Fibroblast of lung (primary cell): ENCODE measurements at regions not wholly inside any gene's neighbourhood (a gene's known extent, or its start where the extent isn't known, plus 50 kb on each side); places are given as distances from the start of the nearest gene placed in this dataset.

Source experiments
- EZH2 ChIP-seq: IDR thresholded peaks from 2 replicates; pipeline ENCODE4 v1.5.1; 2012; ENCODE audit warnings: low read length, control low read depth, mild to moderate bottlenecking; ENCODE audit errors: missing control alignments
- TF ChIP-seq, protein P1 (sequence below), 2 donors: IDR thresholded peaks in 1 of 2; conservative IDR thresholded peaks in 1 of 2; 1 replicate in 1 of 2; 2 replicates in 1 of 2; pipeline ENCODE4 v1.5.1; 2011 to 2012; ENCODE audit warnings: low read length in 2 of 2, control low read depth in 1 of 2, inconsistent platforms in 1 of 2, low read depth in 1 of 2, mild to moderate bottlenecking in 1 of 2

DNA sequence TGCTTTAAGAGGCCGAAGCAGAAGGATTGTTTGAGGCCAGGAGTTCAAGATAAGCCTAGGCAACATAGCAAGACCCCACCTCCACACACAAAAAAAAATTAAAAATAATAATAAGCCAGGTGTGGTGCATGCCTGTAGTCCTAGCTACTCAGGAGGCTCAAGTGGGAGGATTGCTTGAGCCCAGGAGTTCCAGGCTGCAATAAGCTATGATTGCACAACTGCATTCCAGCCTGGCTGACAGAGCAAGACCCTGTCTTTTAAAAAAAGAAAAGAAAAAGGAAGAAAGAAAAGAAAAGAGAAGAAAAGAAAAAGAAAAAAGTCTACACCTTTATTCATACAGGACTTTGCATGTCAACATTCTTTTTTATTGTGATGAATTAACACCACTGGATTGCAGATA is 2125.8 kb downstream of the MAT2B start:
- TF ChIP-seq, protein P1, sequence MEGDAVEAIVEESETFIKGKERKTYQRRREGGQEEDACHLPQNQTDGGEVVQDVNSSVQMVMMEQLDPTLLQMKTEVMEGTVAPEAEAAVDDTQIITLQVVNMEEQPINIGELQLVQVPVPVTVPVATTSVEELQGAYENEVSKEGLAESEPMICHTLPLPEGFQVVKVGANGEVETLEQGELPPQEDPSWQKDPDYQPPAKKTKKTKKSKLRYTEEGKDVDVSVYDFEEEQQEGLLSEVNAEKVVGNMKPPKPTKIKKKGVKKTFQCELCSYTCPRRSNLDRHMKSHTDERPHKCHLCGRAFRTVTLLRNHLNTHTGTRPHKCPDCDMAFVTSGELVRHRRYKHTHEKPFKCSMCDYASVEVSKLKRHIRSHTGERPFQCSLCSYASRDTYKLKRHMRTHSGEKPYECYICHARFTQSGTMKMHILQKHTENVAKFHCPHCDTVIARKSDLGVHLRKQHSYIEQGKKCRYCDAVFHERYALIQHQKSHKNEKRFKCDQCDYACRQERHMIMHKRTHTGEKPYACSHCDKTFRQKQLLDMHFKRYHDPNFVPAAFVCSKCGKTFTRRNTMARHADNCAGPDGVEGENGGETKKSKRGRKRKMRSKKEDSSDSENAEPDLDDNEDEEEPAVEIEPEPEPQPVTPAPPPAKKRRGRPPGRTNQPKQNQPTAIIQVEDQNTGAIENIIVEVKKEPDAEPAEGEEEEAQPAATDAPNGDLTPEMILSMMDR (conservative IDR thresholded peaks at IDR 0.05 in 1 of 2, IDR thresholded peaks at IDR 0.05 in 1 of 2; ENCODE audit: low read depth in 1 of 2, low read length in 2 of 2), result no peak
- no peak for TF ChIP-seq EZH2
